ENCODE measurements at regions not wholly inside any gene's neighbourhood (a gene's known extent, or its start where the extent isn't known, plus 50 kb on each side); places are given as distances from the start of the nearest gene placed in this dataset.

GRCh38 chr9:113805486-113806132 is 70.5 kb upstream of the ZNF618 start:
- 88 to 92% methylated on average over 4 to 6 of the region's 9 CpGs for WGBS, 2 experiments (ENCODE audit: insufficient coverage in 2 of 2)
- Histone ChIP-seq H3K4me1 (ENCODE audit: control insufficient read depth, insufficient read depth, low read length, poor library complexity, severe bottlenecking) (no peaks in the 10 kb centered on the region), H3K9me3 (ENCODE audit: control insufficient read depth, low read length) (no peaks in the 10 kb centered on the region), H3K36me3 (ENCODE audit: control insufficient read depth, insufficient read depth, low read length) (no peaks in the 10 kb centered on the region), H3K4me3 (ENCODE audit: extremely low read depth, insufficient read depth, low read length, poor library complexity, severe bottlenecking) (no peak overlapping the region), H3K27ac (ENCODE audit: low read depth, low read length, severe bottlenecking) (no peak overlapping the region)

GRCh38 chr9:113807173-113808061 is 68.7 kb upstream of the ZNF618 start:
- Histone ChIP-seq H3K4me3 (ENCODE audit: extremely low read depth, insufficient read depth, low read length, poor library complexity, severe bottlenecking) (no peak overlapping the region), H3K9me3 (ENCODE audit: control insufficient read depth, low read length) (no peaks in the 10 kb centered on the region), H3K27ac (ENCODE audit: low read depth, low read length, severe bottlenecking) (no peak overlapping the region), H3K36me3 (ENCODE audit: control insufficient read depth, insufficient read depth, low read length) (no peaks in the 10 kb centered on the region), H3K4me1 (ENCODE audit: control insufficient read depth, insufficient read depth, low read length, poor library complexity, severe bottlenecking) (no peaks in the 10 kb centered on the region)
- WGBS, 2 experiments (ENCODE audit: insufficient coverage in 2 of 2), result 41 to 44% methylated on average over 6 to 8 of the region's 15 CpGs

GRCh38 chr9:113808391-113809358 is 67.4 kb upstream of the ZNF618 start:
- H3K27ac ChIP-seq (ENCODE audit: low read depth, low read length, severe bottlenecking), result no peak overlapping the region
- H3K4me1 ChIP-seq (ENCODE audit: control insufficient read depth, insufficient read depth, low read length, poor library complexity, severe bottlenecking), result no peaks in the 10 kb centered on the region
- WGBS, 2 experiments (ENCODE audit: insufficient coverage in 2 of 2), result 79 to 96% methylated on average over 7 to 8 of the region's 10 CpGs
- no peaks in the 10 kb centered on the region for H3K9me3 ChIP-seq (ENCODE audit: control insufficient read depth, low read length)
- H3K36me3 ChIP-seq (ENCODE audit: control insufficient read depth, insufficient read depth, low read length), result no peaks in the 10 kb centered on the region
- no peak overlapping the region for H3K4me3 ChIP-seq (ENCODE audit: extremely low read depth, insufficient read depth, low read length, poor library complexity, severe bottlenecking)

- Histone ChIP-seq H3K36me3 (ENCODE audit: control insufficient read depth, insufficient read depth, low read length) (no peaks in the 10 kb centered on the region), H3K4me3 (ENCODE audit: extremely low read depth, insufficient read depth, low read length, poor library complexity, severe bottlenecking) (no peak overlapping the region), H3K27ac (ENCODE audit: low read depth, low read length, severe bottlenecking) (no peak overlapping the region), H3K4me1 (ENCODE audit: control insufficient read depth, insufficient read depth, low read length, poor library complexity, severe bottlenecking) (no peaks in the 10 kb centered on the region), H3K9me3 (ENCODE audit: control insufficient read depth, low read length) (no peaks in the 10 kb centered on the region)
Measured at GRCh38 chr9:113817171-113817570, 58.9 kb upstream of the ZNF618 start.

GRCh38 chr9:113818391-113818790 is 57.7 kb upstream of the ZNF618 start:
- no peaks in the 10 kb centered on the region for H3K9me3 ChIP-seq (ENCODE audit: control insufficient read depth, low read length)
- no peaks in the 10 kb centered on the region for H3K36me3 ChIP-seq (ENCODE audit: control insufficient read depth, insufficient read depth, low read length)
- no CpG with 5 or more reads among the region's 1 CpG for WGBS, 2 experiments (ENCODE audit: insufficient coverage in 2 of 2)
- no peak overlapping the region for H3K27ac ChIP-seq (ENCODE audit: low read depth, low read length, severe bottlenecking)
- no peaks in the 10 kb centered on the region for H3K4me1 ChIP-seq (ENCODE audit: control insufficient read depth, insufficient read depth, low read length, poor library complexity, severe bottlenecking)
- no peak overlapping the region for H3K4me3 ChIP-seq (ENCODE audit: extremely low read depth, insufficient read depth, low read length, poor library complexity, severe bottlenecking)

- Histone ChIP-seq H3K9me3 (ENCODE audit: control insufficient read depth, low read length) (no peaks in the 10 kb centered on the region), H3K4me1 (ENCODE audit: control insufficient read depth, insufficient read depth, low read length, poor library complexity, severe bottlenecking) (no peaks in the 10 kb centered on the region), H3K4me3 (ENCODE audit: extremely low read depth, insufficient read depth, low read length, poor library complexity, severe bottlenecking) (no peak overlapping the region), H3K27ac (ENCODE audit: low read depth, low read length, severe bottlenecking) (no peak overlapping the region), H3K36me3 (ENCODE audit: control insufficient read depth, insufficient read depth, low read length) (no peaks in the 10 kb centered on the region)
- WGBS, 2 experiments (ENCODE audit: insufficient coverage in 2 of 2), result 73 to 95% methylated on average over 1 to 2 of the region's 2 CpGs
Measured at GRCh38 chr9:113822315-113822714, 53.8 kb upstream of the ZNF618 start.

GRCh38 chr9:113823421-113823820 is 52.7 kb upstream of the ZNF618 start:
- Histone ChIP-seq H3K9me3 (ENCODE audit: control insufficient read depth, low read length) (no peaks in the 10 kb centered on the region), H3K4me1 (ENCODE audit: control insufficient read depth, insufficient read depth, low read length, poor library complexity, severe bottlenecking) (no peaks in the 10 kb centered on the region), H3K27ac (ENCODE audit: low read depth, low read length, severe bottlenecking) (no peak overlapping the region), H3K4me3 (ENCODE audit: extremely low read depth, insufficient read depth, low read length, poor library complexity, severe bottlenecking) (no peak overlapping the region), H3K36me3 (ENCODE audit: control insufficient read depth, insufficient read depth, low read length) (no peaks in the 10 kb centered on the region)
- WGBS, 2 experiments (ENCODE audit: insufficient coverage in 2 of 2), result 100% methylated on average over 1 of the region's 1 CpG

Measured in mesodermal cell (in vitro differentiated cells).